ENCODE measurements at regions not wholly inside any gene's neighbourhood (a gene's known extent, or its start where the extent isn't known, plus 50 kb on each side); places are given as distances from the start of the nearest gene placed in this dataset.

- DNase-seq (ENCODE audit: low spot score), result no peak
- TF ChIP-seq JUNB (IDR thresholded peaks at IDR 0.05; ENCODE audit: unreplicated experiment) (no peak), CREB1 (CRISPR knock-in tag; IDR thresholded peaks at IDR 0.05; ENCODE audit: low read depth) (no peak)
- Mint-ChIP-seq H3K9me3 (no peaks in the 10 kb centered on the region), H3K4me3 (no peak overlapping the region), H3K36me3 (ENCODE audit: low read depth) (no peaks in the 10 kb centered on the region; the same call in 1 of the 3 replicates), H3K27me3 (ENCODE audit: insufficient read depth, low read depth, poor library complexity) (peaks cover 6% of the 10 kb centered on the region), H3K27ac (no peak overlapping the region), H3K4me1 (peaks cover 51% of the 10 kb centered on the region)
- no peak overlapping the region for H2AFZ ChIP-seq
- no peaks in the 10 kb centered on the region for H3K36me3 ChIP-seq (ENCODE audit: insufficient read depth)
- H3K27ac ChIP-seq (ENCODE audit: low read depth), result no peak overlapping the region
- H4K20me1 ChIP-seq (replicated peaks; ENCODE audit: insufficient read depth), result no peaks in the 10 kb centered on the region; the same call in 1 of the 2 replicates
- H3K27me3 ChIP-seq (ENCODE audit: insufficient read depth), result no peaks in the 10 kb centered on the region
- H3K9me2 ChIP-seq (ENCODE audit: insufficient read depth), result no peaks in the 10 kb centered on the region
- no peak overlapping the region for H3K4me3 ChIP-seq
- no peak overlapping the region for H3K4me2 ChIP-seq
- no peak for ATAC-seq
- H3F3A ChIP-seq (replicated peaks; ENCODE audit: low read depth), result no peaks in the 10 kb centered on the region
- H3K4me1 ChIP-seq (ENCODE audit: insufficient read depth), result no peaks in the 10 kb centered on the region
- H3K79me2 ChIP-seq (replicated peaks; ENCODE audit: insufficient read depth), result no peaks in the 10 kb centered on the region
Observed at GRCh38 chr11:70715166-70715951, 317.0 kb downstream of the CTTN start.

- Mint-ChIP-seq H3K27ac (no peak overlapping the region), H3K27me3 (ENCODE audit: insufficient read depth, low read depth, poor library complexity) (peaks cover 6% of the 10 kb centered on the region), H3K36me3 (ENCODE audit: low read depth) (no peaks in the 10 kb centered on the region; the same call in 1 of the 3 replicates), H3K9me3 (no peaks in the 10 kb centered on the region), H3K4me3 (no peak overlapping the region), H3K4me1 (peaks cover 46% of the 10 kb centered on the region)
- Histone ChIP-seq H4K20me1 (replicated peaks; ENCODE audit: insufficient read depth) (no peaks in the 10 kb centered on the region; the same call in 1 of the 2 replicates), H3K79me2 (replicated peaks; ENCODE audit: insufficient read depth) (no peaks in the 10 kb centered on the region), H3K9me2 (ENCODE audit: insufficient read depth) (no peaks in the 10 kb centered on the region), H3K4me3 (no peak overlapping the region), H3K27ac (ENCODE audit: low read depth) (no peak overlapping the region), H2AFZ (no peak overlapping the region), H3K36me3 (ENCODE audit: insufficient read depth) (no peaks in the 10 kb centered on the region), H3K4me1 (ENCODE audit: insufficient read depth) (no peaks in the 10 kb centered on the region), H3F3A (replicated peaks; ENCODE audit: low read depth) (no peaks in the 10 kb centered on the region), H3K27me3 (ENCODE audit: insufficient read depth) (no peaks in the 10 kb centered on the region), H3K4me2 (no peak overlapping the region)
- ATAC-seq (no peak), DNase-seq (ENCODE audit: low spot score) (no peak)
- TF ChIP-seq CTCF (conservative IDR thresholded peaks at IDR 0.05; ENCODE audit: low read depth in 2 of 2) (no peak), POLR2AphosphoS5 (IDR thresholded peaks at IDR 0.05; ENCODE audit: low read depth) (no peak), STAT1 (IDR thresholded peaks at IDR 0.05; ENCODE audit: unreplicated experiment) (no peak), EZH2phosphoT487 (IDR thresholded peaks at IDR 0.05; ENCODE audit: unreplicated experiment) (no peak), EZH2 (IDR thresholded peaks at IDR 0.05; ENCODE audit: low read depth, unreplicated experiment) (no peak), ETS1 (IDR thresholded peaks at IDR 0.05) (no peak), CREB1 (CRISPR knock-in tag; IDR thresholded peaks at IDR 0.05; ENCODE audit: low read depth) (no peak), ZNF331 (CRISPR knock-in tag; IDR thresholded peaks at IDR 0.05; ENCODE audit: low read depth) (no peak), JUNB (IDR thresholded peaks at IDR 0.05; ENCODE audit: unreplicated experiment) (no peak), ZNF462 (CRISPR knock-in tag; IDR thresholded peaks at IDR 0.05) (no peak)
Observed at GRCh38 chr11:70716216-70716615, 317.9 kb downstream of the CTTN start.

Measured in GM23338 (cell line).